HEK293T (cell line): ENCODE measurements at regions not wholly inside any gene's neighbourhood (a gene's known extent, or its start where the extent isn't known, plus 50 kb on each side); places are given as distances from the start of the nearest gene placed in this dataset.

ENCODE experiments used
- ARNT ChIP-seq: fragments of 450-650 bp; IDR thresholded peaks from 2 replicates; pipeline ENCODE4 v1.6.1; 2017; ENCODE audit warnings: mild to moderate bottlenecking
- BHLHE40 ChIP-seq: fragments of 450-650 bp; IDR thresholded peaks from 2 replicates; pipeline ENCODE4 v1.6.1; 2016; ENCODE audit warnings: mild to moderate bottlenecking, moderate library complexity, borderline replicate concordance
- FOXK2 ChIP-seq: fragments of 450-650 bp; IDR thresholded peaks from 2 replicates; pipeline ENCODE4 v1.6.1; 2016; ENCODE audit warnings: mild to moderate bottlenecking
- FOXM1 ChIP-seq: fragments of 450-650 bp; IDR thresholded peaks from 2 replicates; pipeline ENCODE4 v1.6.1; 2017; ENCODE audit warnings: mild to moderate bottlenecking, borderline replicate concordance
- HDGF ChIP-seq: fragments of 450-650 bp; IDR thresholded peaks from 2 replicates; pipeline ENCODE4 v1.6.1; 2017; ENCODE audit warnings: antibody characterized with exemption, borderline replicate concordance
- L3MBTL2 ChIP-seq: fragments of 450-650 bp; conservative IDR thresholded peaks from 2 replicates; pipeline ENCODE4 v1.6.1; 2016; ENCODE audit warnings: mild to moderate bottlenecking
- NFRKB ChIP-seq: fragments of 450-650 bp; IDR thresholded peaks from 2 replicates; pipeline ENCODE4 v1.6.1; 2016; ENCODE audit warnings: mild to moderate bottlenecking, moderate library complexity
- PKNOX1 ChIP-seq: fragments of 450-650 bp; IDR thresholded peaks from 2 replicates; pipeline ENCODE4 v1.6.1; 2016
- SP1 ChIP-seq: fragments of 450-650 bp; IDR thresholded peaks from 2 replicates; pipeline ENCODE4 v1.6.1; 2017
- SUZ12 ChIP-seq: fragments of 450-650 bp; IDR thresholded peaks from 2 replicates; pipeline ENCODE4 v1.6.1; 2016; ENCODE audit warnings: mild to moderate bottlenecking
- TARDBP ChIP-seq: fragments of 450-650 bp; IDR thresholded peaks from 2 replicates; pipeline ENCODE4 v1.6.1; 2016
- ZNF384 ChIP-seq: fragments of 450-650 bp; IDR thresholded peaks from 2 replicates; pipeline ENCODE4 v1.6.1; 2016

- TF ChIP-seq SP1 (no peak), ARNT (no peak), PKNOX1 (no peak), ZNF384 (no peak), HDGF (no peak), BHLHE40 (no peak), FOXM1 (no peak), FOXK2 (no peak), SUZ12 (no peak), L3MBTL2 (no peak), NFRKB (no peak), TARDBP (no peak)
These were observed 293.4 kb downstream of the KLF6 start for GRCh38 chr10:3491571-3491970.
